ENCODE measurements at regions not wholly inside any gene's neighbourhood (a gene's known extent, or its start where the extent isn't known, plus 50 kb on each side); places are given as distances from the start of the nearest gene placed in this dataset.
"Not testable (repeated sequence)": the region's sequence is repeated elsewhere in the genome, so short reads cannot be mapped to it uniquely, and the experiment has no call there.

DNA sequence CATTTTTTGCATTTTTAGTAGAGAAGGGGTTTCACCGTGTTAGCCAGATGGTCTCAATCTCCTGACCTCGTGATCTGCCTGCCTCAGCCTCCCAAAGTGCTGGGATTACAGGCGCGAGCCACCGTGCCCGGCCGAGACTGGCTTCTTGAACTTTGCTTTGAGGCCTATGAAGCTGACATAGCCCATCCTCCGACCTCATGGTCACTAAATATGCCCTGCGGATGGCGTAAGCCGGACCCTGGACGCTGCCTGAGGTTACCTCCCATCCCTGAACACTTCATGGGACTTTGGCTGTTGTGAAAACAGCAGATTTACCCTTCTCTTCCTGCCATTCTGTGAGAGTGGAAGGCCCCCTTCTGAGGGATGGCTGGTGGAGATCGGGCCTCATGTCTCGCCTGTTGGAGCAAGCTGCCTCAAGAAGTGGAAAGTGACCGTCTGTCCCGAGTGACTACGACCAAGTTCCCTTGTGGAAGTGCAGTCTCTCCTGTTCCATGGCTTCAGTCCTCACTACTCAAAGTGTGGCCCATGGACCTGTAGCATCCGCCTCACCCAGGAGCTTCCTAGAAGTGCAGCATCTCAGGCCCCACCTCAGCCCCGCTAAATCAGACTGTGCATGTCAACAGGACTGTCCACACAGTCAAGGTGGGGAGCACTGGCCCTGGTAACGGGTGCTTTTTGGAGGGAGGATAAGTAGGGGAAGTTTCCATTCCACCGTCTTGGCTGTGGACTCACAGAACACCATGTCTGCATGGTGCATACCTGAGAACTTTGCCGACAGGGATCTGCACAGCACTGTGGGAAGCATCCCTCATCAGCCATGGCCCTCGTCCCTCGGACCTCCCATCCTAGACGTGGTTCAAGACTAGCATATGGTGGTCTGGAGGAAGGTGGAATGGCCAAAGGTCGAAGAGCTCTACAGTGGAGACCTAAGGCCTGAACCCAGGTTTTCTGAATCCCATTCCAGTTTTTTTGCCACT is 210.5 kb upstream of the SHH start:
- DNase-seq, result no peak

- no peak for DNase-seq
These were observed 209.2 kb upstream of the SHH start for GRCh38 chr7:156021471-156021870.

DNA sequence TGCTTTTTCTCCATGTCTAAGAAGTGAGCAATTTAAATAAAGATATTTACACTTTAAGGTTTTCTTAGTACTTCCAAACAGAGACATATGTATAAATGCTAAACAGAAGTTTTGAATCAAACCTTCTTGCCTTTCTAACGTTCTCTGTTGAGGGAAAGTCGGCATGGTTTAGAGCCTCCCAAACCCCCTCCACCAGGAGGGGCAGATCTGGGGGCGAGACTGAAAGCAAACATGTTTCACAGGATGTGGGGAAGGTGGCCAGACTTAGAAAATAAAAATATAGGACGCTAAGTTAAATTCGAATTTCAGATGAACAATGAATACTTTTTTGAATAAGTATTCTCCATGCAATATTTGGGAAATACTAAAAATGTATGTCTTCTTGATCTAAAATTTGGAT is 208.3 kb upstream of the SHH start:
- DNase-seq, result no peak

GRCh38 chr7:156019776-156020565 is 207.7 kb upstream of the SHH start:
- no peak for DNase-seq

DNA sequence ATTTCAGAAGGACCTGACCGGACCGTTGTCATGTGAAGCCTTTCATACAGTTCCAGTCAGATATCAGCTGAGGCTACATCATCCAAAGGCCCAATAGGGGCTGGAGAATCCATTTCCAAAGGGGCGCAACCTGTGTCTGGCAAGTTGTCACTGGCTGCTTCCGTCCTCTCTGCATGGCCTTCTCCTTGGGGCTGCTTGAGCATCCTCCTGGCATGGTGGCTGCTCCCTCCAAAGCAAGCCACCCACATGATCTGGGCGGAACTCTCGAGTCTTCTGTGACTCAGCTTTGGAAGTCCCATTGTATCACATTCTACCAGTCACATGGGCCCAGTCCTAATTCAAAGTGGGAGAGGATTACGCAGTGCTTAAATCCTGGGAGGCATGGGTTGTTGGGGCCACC is 207.0 kb upstream of the SHH start:
- no peak for DNase-seq

DNA sequence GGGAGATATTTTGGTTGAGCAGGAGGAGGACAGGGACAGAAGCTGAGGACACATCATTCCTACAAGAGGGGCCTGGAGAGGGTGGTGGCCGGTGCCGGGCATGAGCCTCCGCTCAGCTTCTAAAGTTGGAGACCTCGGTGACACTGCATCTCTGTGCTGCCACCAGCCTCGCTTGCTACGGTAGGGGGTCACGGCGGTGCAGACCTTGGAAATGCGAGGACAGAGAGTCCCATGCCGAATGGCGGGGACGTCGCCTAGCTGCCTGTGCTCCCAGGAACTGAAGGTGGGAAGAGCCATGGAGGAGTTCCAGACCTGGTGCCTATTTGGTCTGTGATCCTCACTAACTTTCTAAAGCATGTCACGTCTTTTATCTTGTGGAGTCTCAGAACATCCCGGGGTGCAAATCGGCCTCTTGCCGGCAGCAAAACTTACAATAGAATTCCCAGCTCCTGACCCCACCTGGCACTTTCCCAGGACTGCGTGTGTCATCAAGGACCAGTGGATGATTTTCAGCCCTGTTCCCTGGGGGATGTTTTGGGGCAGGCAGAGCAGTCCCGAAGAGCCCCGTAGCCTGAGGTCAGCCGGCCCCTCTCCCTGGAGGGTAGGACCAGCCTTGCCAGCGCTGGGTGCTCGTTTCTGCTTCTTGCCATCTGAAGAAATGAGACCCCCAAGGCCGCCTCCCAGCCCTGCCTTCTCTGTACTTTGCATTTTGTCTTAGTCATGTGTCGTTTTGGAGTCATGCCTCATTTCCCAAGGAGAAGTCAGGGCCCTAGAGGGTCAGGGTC is 205.8 kb upstream of the SHH start:
- DNase-seq, result no peak

DNA sequence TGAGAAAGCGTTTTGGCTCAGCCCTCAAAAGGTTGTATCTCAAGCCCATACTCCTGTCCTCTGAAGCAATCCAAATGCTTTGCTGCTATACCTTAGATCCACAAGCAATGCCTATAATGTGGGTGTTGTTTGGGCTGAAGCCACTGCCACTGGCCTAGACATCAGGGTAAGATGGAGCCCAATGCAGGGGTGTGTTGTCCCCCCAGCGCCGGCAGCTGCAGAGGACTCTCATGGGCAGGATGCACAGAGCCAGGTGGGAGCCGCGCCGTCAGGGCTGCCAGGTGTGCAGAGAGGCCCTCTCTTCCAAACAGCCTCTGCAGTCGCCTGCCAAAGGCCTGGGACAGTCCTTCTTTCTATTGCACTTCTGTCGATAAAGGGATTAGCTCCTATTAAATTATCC is 205.2 kb upstream of the SHH start:
- DNase-seq, result no peak

DNA sequence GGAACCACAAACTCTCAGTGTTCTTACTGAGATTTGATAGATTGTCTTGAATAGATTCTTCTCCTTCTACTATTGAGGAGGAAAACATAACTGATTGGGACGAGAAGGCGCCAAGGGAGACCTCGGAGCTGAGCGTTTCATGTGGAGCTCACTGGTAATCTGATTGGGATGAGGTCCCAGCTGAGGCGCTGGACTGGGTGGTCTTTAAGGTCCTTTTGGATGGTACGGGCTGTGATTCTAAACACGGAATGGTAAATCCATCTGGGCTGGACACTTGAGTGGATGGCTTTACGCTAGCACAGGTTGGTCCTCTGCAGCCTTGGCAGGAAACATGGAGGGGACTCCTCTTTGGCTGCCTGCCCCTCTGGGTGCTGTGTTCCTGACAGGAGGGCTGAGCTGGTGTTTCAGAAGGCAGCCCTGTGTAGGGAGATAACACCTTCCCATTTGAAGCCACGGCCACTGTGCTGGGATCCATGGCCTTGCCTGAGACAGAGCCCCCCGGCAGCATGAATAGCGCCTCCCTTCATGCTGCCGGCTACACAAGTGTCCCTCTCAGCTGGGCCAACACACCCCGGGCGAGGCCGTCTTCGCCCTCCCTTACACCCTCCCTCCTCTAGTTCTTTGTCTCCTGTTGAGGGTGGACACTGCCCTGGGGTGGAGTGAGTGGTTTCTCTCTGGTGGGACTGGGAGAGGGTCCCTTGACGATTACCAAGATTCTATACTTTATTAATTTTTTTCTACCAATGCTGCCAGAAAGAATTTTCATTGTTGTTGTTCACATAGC is 203.2 kb upstream of the SHH start:
- DNase-seq, result no peak

- DNase-seq, result no peak
These were observed 202.5 kb upstream of the SHH start for GRCh38 chr7:156014808-156015207.

- no peak for DNase-seq
These were observed 201.9 kb upstream of the SHH start for GRCh38 chr7:156014201-156014600.

GRCh38 chr7:156012412-156012811 is 200.1 kb upstream of the SHH start:
- no peak for DNase-seq

DNA sequence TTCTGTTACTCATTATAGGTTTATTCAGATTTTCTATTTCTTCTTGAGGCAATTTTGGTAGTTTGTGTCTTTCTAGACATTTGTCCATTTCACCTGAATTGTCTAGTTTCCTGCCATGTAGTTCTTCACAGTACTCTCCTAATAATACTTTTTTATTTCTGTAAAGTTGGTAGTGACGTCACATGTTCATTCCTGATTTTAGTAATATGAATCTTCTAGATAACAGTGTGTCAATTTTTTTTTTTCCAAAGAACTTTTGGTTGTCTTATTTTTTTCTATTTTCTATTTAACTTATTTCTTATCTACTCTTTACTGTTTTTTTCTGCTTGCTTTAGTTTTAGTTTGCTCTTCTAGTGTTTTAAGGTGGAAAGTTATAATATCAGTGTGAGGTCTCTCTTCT is 197.3 kb upstream of the SHH start:
- no peak for DNase-seq

DNA sequence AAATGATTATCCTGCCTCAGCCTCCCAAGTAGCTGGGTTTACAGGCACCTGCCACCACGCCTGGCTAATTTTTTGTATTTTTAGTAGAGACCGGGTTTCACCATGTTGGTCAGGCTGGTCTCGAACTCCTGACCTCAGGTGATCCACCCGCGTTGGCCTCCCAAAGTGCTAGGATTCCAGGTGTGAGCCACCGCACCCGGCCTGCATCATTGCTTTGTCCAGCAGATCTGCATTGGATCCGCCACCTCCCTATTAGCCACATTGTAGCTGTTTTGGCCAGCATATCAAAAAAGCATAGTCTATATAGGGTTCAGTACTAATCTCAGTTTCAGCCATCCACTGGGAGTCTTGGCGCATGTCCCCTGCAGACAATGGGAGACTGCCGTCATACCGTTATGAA is 194.6 kb upstream of the SHH start:
- DNase-seq, result not testable (repeated sequence)

- DNase-seq, result no peak
These were observed 193.8 kb upstream of the SHH start for GRCh38 chr7:156006024-156006423.

DNA sequence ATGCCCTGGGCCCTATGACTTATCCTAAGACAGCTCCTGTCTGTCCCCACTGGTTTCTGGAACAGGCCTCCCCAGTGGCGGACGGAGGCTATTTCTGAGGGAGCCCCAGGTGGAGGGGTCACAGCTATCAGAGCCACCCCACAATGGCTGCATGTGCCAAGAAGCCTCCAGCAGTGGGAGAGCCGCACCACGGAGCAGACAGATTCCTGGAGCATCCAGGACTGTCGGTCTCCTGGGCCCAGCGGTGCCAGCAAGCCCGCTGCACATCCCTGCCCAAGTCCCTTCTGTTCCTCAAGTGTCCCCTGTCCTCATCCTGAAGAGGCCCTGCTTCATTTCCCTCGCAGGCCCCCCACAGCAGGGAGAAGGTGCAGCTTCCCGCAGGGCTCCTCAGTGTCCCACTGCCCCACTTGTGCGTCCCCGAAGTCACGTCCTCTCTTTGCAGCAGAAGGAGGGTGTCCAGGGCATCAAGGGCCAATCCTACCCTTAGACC is 193.0 kb upstream of the SHH start:
- no peak for DNase-seq

- DNase-seq, result no peak
These were observed 192.3 kb upstream of the SHH start for GRCh38 chr7:156004265-156005201.

DNA sequence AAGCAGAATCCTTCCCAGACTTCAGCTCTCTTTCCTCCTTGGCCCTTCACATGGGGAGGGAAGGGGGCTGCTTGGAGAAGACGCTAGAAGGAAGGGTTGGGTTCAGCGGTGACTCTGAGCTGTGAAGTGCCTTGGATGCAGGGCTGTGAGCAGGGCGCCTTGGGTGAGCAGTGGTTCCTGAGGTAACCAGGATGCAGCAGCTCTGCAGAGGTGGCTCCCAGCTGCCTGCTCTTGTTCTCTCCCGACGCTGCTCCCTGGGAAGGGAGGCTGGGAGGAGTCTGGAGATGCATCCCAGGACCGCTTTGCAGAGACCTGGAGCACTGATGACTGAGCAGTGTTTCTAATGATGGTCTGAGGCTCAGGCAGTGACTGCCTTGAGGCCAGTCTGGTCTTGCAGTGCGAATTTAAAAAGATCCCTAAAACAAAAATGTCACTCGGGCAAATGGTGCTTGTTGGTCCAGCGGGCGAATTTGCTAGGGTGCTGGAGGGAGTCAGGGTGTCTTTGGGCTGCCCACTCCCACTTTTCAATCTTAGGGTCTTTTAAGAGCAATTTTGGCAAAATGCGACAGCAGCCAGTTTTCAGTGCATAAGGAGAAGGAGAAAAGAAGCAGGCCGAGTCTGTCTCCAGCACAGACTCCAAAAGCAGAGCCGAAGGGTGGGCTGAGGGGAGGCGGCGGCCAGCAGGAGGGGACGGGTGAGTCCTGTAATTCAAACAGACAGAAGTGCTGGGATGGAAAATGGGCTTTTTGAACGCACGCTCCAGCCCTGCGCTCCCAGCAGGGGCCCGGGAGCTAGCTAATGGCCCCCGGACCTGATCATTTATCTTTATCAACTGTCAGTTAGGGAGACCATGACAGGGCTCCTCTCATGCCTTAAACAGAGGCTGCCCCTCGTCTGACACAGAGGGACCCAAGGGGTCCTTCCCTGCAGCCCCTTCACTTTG is 191.2 kb upstream of the SHH start:
- DNase-seq, result no peak

DNA sequence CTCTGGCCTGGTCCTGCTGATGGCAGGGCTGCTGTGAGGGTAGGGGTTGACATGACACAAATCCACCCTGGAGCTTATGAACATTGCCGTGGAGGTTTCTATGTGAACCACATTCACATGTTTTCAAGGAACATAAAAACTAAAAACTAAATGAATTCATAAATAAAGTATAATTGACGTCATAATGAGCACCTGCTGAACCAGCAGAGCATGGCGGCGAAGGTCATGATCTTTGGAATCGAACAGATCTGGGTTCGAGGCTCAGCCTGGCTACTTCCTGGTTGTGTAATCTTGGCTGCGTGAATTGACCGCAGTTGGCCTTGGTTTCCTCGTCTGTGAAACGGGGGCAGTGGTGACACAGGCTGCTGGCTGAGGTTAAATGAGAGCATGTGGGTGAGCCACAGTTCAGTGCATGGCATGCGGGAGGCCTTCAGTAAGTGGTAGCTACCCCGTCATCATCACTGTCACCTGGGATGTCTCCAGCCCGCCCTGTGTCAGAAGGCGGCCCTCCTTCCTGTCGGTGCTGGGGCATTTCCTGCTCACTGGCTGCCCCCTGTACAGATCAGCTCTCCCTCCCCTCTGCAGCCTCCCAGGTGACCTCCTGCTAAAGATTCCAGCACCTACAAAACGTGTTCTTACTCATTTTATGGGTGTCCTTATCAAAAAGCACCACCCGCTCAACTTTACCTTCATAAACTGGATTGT is 190.3 kb upstream of the SHH start:
- no peak for DNase-seq
